OCI-LY7 (cell line): ENCODE measurements at regions not wholly inside any gene's neighbourhood (a gene's known extent, or its start where the extent isn't known, plus 50 kb on each side); places are given as distances from the start of the nearest gene placed in this dataset.

ENCODE experiments used
- BruUV-seq: library from RNA; stranded (reverse); fragments of 400-500 nt; replicated peaks from 2 replicates; lab custom pipeline; 2021; lab: Mats Ljungman, UMichigan
- CTCF ChIA-PET: fragments of 300-600 bp; sonication (Branson Sonifier 250); formaldehyde crosslinking; loops from one replicate; lab custom pipeline; 2022; ENCODE audit warnings: antibody characterized with exemption; ENCODE audit not compliant: unreplicated experiment; lab: Charles Lee
- POLR2A ChIA-PET: fragments of 300-600 bp; sonication (Branson Sonifier 250); formaldehyde crosslinking; loops from one replicate; lab custom pipeline; 2022; ENCODE audit warnings: antibody characterized with exemption; lab: Charles Lee
- DNase-seq: peaks from one replicate; pipeline ENCODE4 v3.0.0-alpha.2; 2015; ENCODE audit warnings: low spot score
- H2AFZ ChIP-seq: fragments of 200-600 bp; sonication (generic), shearing (Covaris generic); 2 replicates; pipeline ENCODE4 v1.6.1; 2014; ENCODE audit warnings: mild to moderate bottlenecking, antibody characterized with exemption, low read length, moderate library complexity
- H3K27ac ChIP-seq: fragments of 200-600 bp; sonication (generic); 2 replicates; pipeline ENCODE4 v1.5.1; 2014; ENCODE audit warnings: mixed run types, low read depth, mild to moderate bottlenecking, moderate library complexity, low read length, inconsistent platforms; ENCODE audit not compliant: poor library complexity, severe bottlenecking
- H3K36me3 ChIP-seq: fragments of 200-600 bp; sonication (generic); 2 replicates; pipeline ENCODE4 v1.6.1; 2014; ENCODE audit warnings: mild to moderate bottlenecking, antibody characterized with exemption, low read length, moderate library complexity, mixed read lengths; ENCODE audit not compliant: insufficient read depth
- H3K4me1 ChIP-seq: fragments of 200-600 bp; sonication (generic); 2 replicates; pipeline ENCODE4 v1.5.1; 2014; ENCODE audit warnings: mild to moderate bottlenecking, low read length; ENCODE audit not compliant: insufficient read depth, poor library complexity, severe bottlenecking
- H3K4me2 ChIP-seq: fragments of 200-600 bp; sonication (generic); 2 replicates; pipeline ENCODE4 v1.6.1; 2014; ENCODE audit warnings: mild to moderate bottlenecking, low read length
- H3K4me3 ChIP-seq: fragments of 200-600 bp; sonication (generic); 2 replicates; pipeline ENCODE4 v1.5.1; 2014; ENCODE audit warnings: mild to moderate bottlenecking, low read depth, low read length; ENCODE audit not compliant: poor library complexity, severe bottlenecking
- H3K79me2 ChIP-seq: fragments of 200-600 bp; sonication (generic); 2 replicates; pipeline ENCODE4 v1.6.1; 2016; ENCODE audit warnings: low read depth, mild to moderate bottlenecking, low read length, moderate library complexity, mixed read lengths; ENCODE audit not compliant: insufficient read depth
- H3K9me2 ChIP-seq: fragments of 200-600 bp; sonication (generic); 2 replicates; pipeline ENCODE4 v1.6.1; 2016; ENCODE audit warnings: mild to moderate bottlenecking, low read length, mixed read lengths; ENCODE audit not compliant: insufficient read depth
- H3K9me3 ChIP-seq: fragments of 200-600 bp; sonication (generic); 2 replicates; pipeline ENCODE4 v1.6.1; 2014; ENCODE audit warnings: mild to moderate bottlenecking, mixed run types, low read length, mixed read lengths
- H4K20me1 ChIP-seq: fragments of 200-600 bp; sonication (generic); 2 replicates; pipeline ENCODE4 v1.6.1; 2014; ENCODE audit warnings: mild to moderate bottlenecking, antibody characterized with exemption, low read length, moderate library complexity, mixed read lengths; ENCODE audit not compliant: insufficient read depth
- CTCF ChIP-seq: fragments of 200-600 bp; sonication (generic); conservative IDR thresholded peaks from 2 replicates; pipeline ENCODE4 v1.5.1; 2014; ENCODE audit warnings: mild to moderate bottlenecking, antibody characterized with exemption, low read length, moderate library complexity, mixed read lengths
- EZH2phosphoT487 ChIP-seq: fragments of 200-600 bp; sonication (generic); IDR thresholded peaks from 2 replicates; pipeline ENCODE4 v1.6.1; 2018; ENCODE audit warnings: low read depth, borderline replicate concordance, mild to moderate bottlenecking, mixed run types, antibody characterized with exemption, low read length, moderate library complexity, mixed read lengths
- intact Hi-C: fragments of 100-400 bp; cut with micrococcal nuclease; formaldehyde crosslinking; loops from one replicate; pipeline ENCODE4 v1.10.0; 2022; ENCODE audit not compliant: unreplicated experiment

GRCh38 chr1:36542962-36543515 is 60.3 kb upstream of the CSF3R start:
- Histone ChIP-seq H4K20me1 (no peaks in the 10 kb centered on the region), H3K27ac (no peak overlapping the region), H3K4me1 (no peaks in the 10 kb centered on the region), H3K4me3 (no peak overlapping the region), H3K9me2 (no peaks in the 10 kb centered on the region), H3K9me3 (no peaks in the 10 kb centered on the region), H3K4me2 (no peak overlapping the region), H3K79me2 (no peaks in the 10 kb centered on the region), H2AFZ (no peak overlapping the region), H3K36me3 (no peaks in the 10 kb centered on the region)
- CTCF ChIA-PET: no interaction called here
- TF ChIP-seq CTCF (peak; percentile 69), EZH2phosphoT487 (no peak)
- POLR2A ChIA-PET: no interaction called here
- intact Hi-C loops: no loop called here
- BruUV-seq: no TSS peak
- peak; percentile 29 for DNase-seq

GRCh38 chr1:36542024-36542961 is 59.6 kb upstream of the CSF3R start:
- no peak overlapping the region for H3K4me3 ChIP-seq
- no peak overlapping the region for H3K4me2 ChIP-seq
- H3K9me3 ChIP-seq: no peaks in the 10 kb centered on the region
- H3K4me1 ChIP-seq: no peaks in the 10 kb centered on the region
- intact Hi-C loops: no loop called here
- no peaks in the 10 kb centered on the region for H3K79me2 ChIP-seq
- ChIA-PET POLR2A (no interaction called here), CTCF (no interaction called here)
- no peaks in the 10 kb centered on the region for H4K20me1 ChIP-seq
- no peaks in the 10 kb centered on the region for H3K9me2 ChIP-seq
- BruUV-seq: no TSS peak
- TF ChIP-seq EZH2phosphoT487 (no peak), CTCF (no peak)
- no peak overlapping the region for H2AFZ ChIP-seq
- DNase-seq: no peak
- H3K27ac ChIP-seq: no peak overlapping the region
- no peaks in the 10 kb centered on the region for H3K36me3 ChIP-seq

GRCh38 chr1:36540056-36540455 is 57.3 kb upstream of the CSF3R start:
- POLR2A ChIA-PET: no interaction called here
- BruUV-seq: no TSS peak

More at GRCh38 chr1:36540056-36540455, 57.3 kb upstream of the CSF3R start:
- Histone ChIP-seq H3K4me2 (no peak overlapping the region), H4K20me1 (no peaks in the 10 kb centered on the region), H3K27ac (no peak overlapping the region), H3K9me2 (no peaks in the 10 kb centered on the region), H2AFZ (no peak overlapping the region), H3K79me2 (no peaks in the 10 kb centered on the region), H3K4me3 (no peak overlapping the region), H3K4me1 (no peaks in the 10 kb centered on the region), H3K36me3 (no peaks in the 10 kb centered on the region), H3K9me3 (no peaks in the 10 kb centered on the region)
- CTCF ChIA-PET: no interaction called here
- DNase-seq: no peak
- TF ChIP-seq EZH2phosphoT487 (no peak), CTCF (no peak)
- intact Hi-C loops: no loop called here
